ENCODE measurements at regions not wholly inside any gene's neighbourhood (a gene's known extent, or its start where the extent isn't known, plus 50 kb on each side); places are given as distances from the start of the nearest gene placed in this dataset.

- no peak for TF ChIP-seq POLR2A (IDR thresholded peaks at IDR 0.05)
- TF ChIP-seq CTCF (IDR thresholded peaks at IDR 0.05): no peak
Observed at GRCh38 chrX:110449312-110449711, 90.7 kb downstream of the RTL9 start.

Measured in right lobe of liver (tissue), 4 donors.